Kasumi-1 (cell line): ENCODE measurements at regions not wholly inside any gene's neighbourhood (a gene's known extent, or its start where the extent isn't known, plus 50 kb on each side); places are given as distances from the start of the nearest gene placed in this dataset.
A peak's percentile ranks its signal among the peaks of the same experiment; 100 is the strongest.

ENCODE experiments used
- DNase-seq, 2 experiments: peaks; one replicate each; lab custom pipeline; 2025; lab: John Stamatoyannopoulos, UW

- DNase-seq, result peak in 1 of 2 experiments; percentile 3
These were observed 340.2 kb downstream of the SEC23A start for GRCh38 chr14:38762845-38763244.

- no peak for DNase-seq
These were observed 340.6 kb downstream of the SEC23A start for GRCh38 chr14:38762426-38762825.

- DNase-seq, result no peak
These were observed 342.0 kb downstream of the SEC23A start for GRCh38 chr14:38761033-38761432.

- DNase-seq, result no peak
These were observed 344.4 kb downstream of the SEC23A start for GRCh38 chr14:38758661-38759060.

- no peak for DNase-seq
These were observed 348.0 kb downstream of the SEC23A start for GRCh38 chr14:38755036-38755435.

- DNase-seq, result no peak
These were observed 350.3 kb downstream of the SEC23A start for GRCh38 chr14:38752750-38753149.

- DNase-seq, result no peak
These were observed 350.7 kb downstream of the SEC23A start for GRCh38 chr14:38752341-38752740.

GRCh38 chr14:38751459-38751858, 351.6 kb downstream of the SEC23A start:
- DNase-seq, result no peak

- no peak for DNase-seq
These were observed 353.1 kb downstream of the SEC23A start for GRCh38 chr14:38749936-38750335.

GRCh38 chr14:38745861-38746260, 357.2 kb downstream of the SEC23A start:
- DNase-seq, result no peak

- no peak for DNase-seq
These were observed 359.0 kb downstream of the SEC23A start for GRCh38 chr14:38743966-38744584.

GRCh38 chr14:38737686-38738407, 365.2 kb downstream of the SEC23A start:
- DNase-seq, result no peak

GRCh38 chr14:38735005-38735404, 368.0 kb downstream of the SEC23A start:
- DNase-seq, result no peak

GRCh38 chr14:38731962-38732361, 371.1 kb downstream of the SEC23A start:
- DNase-seq, result no peak

- DNase-seq, result no peak
These were observed 372.6 kb downstream of the SEC23A start for GRCh38 chr14:38730420-38730819.

- no peak for DNase-seq
These were observed 375.3 kb downstream of the SEC23A start for GRCh38 chr14:38727731-38728130.

- DNase-seq, result no peak
These were observed 378.4 kb downstream of the SEC23A start for GRCh38 chr14:38724621-38725020.

GRCh38 chr14:38723959-38724358, 379.1 kb downstream of the SEC23A start:
- DNase-seq, result no peak

GRCh38 chr14:38723277-38723676, 379.8 kb downstream of the SEC23A start:
- DNase-seq, result no peak

- DNase-seq, result peak; percentile 75 to 85
These were observed 381.1 kb downstream of the SEC23A start for GRCh38 chr14:38721822-38722431.

GRCh38 chr14:38718519-38718918, 384.5 kb downstream of the SEC23A start:
- DNase-seq, result no peak

- no peak for DNase-seq
These were observed 386.1 kb downstream of the SEC23A start for GRCh38 chr14:38716926-38717325.

- no peak for DNase-seq
These were observed 392.2 kb downstream of the SEC23A start for GRCh38 chr14:38710881-38711280.
